IMR-90 (cell line): ENCODE measurements at regions not wholly inside any gene's neighbourhood (a gene's known extent, or its start where the extent isn't known, plus 50 kb on each side); places are given as distances from the start of the nearest gene placed in this dataset.

Experiments used
- ATAC-seq: fragments of 200-7000 bp; cut with Tn5 transposase; 2 replicates; pipeline ENCODE4 v1.9.1; 2020; ENCODE audit warnings: low read depth, mild to moderate bottlenecking, moderate library complexity
- BruUV-seq: library from RNA; stranded (reverse); fragments of 400-500 nt; replicated peaks from 2 replicates; lab custom pipeline; 2021; lab: Mats Ljungman, UMichigan
- CTCF ChIA-PET: fragments of 300-600 bp; formaldehyde crosslinking; extraction: SDS; loops from one replicate; lab custom pipeline; 2021; ENCODE audit warnings: antibody characterized with exemption; lab: Yijun Ruan, JAX
- POLR2A ChIA-PET: fragments of 300-600 bp; sonication (Branson Sonifier 250); formaldehyde crosslinking; loops from one replicate; lab custom pipeline; 2022; ENCODE audit warnings: antibody characterized with exemption; ENCODE audit not compliant: unreplicated experiment; lab: Charles Lee
- DNase-seq: peaks from one replicate; pipeline ENCODE4 v3.0.0; 2013
- H2AFZ ChIP-seq: replicated peaks from 2 replicates; pipeline ENCODE3; 2013; ENCODE audit warnings: low read length, mild to moderate bottlenecking; ENCODE audit not compliant: poor library complexity
- H2AK5ac ChIP-seq: 2 replicates; pipeline ENCODE4 v1.6.1; 2013; ENCODE audit warnings: low read depth, low read length, inconsistent platforms
- H2AK9ac ChIP-seq: replicated peaks from 2 replicates; pipeline ENCODE3; 2013; ENCODE audit warnings: mild to moderate bottlenecking, low read depth, low read length, moderate library complexity; ENCODE audit not compliant: poor library complexity
- H2BK120ac ChIP-seq: 2 replicates; pipeline ENCODE4 v1.6.1; 2013; ENCODE audit warnings: low read depth, low read length, inconsistent platforms
- H2BK15ac ChIP-seq: 3 replicates; pipeline ENCODE4 v1.6.1; 2013; ENCODE audit warnings: low read depth, low read length, inconsistent platforms
- H2BK20ac ChIP-seq: 2 replicates; pipeline ENCODE4 v1.6.1; 2013; ENCODE audit warnings: low read depth, mild to moderate bottlenecking, inconsistent platforms, low read length, moderate library complexity
- H2BK5ac ChIP-seq: 2 replicates; pipeline ENCODE4 v1.6.1; 2013; ENCODE audit warnings: mild to moderate bottlenecking, low read depth, low read length, inconsistent platforms; ENCODE audit not compliant: poor library complexity, severe bottlenecking
- H3K14ac ChIP-seq: replicated peaks from 2 replicates; pipeline ENCODE4 v1.6.1; 2013; ENCODE audit warnings: low read depth, low read length, inconsistent platforms
- H3K18ac ChIP-seq: 2 replicates; pipeline ENCODE4 v1.6.1; 2013; ENCODE audit warnings: low read depth, low read length, control low read depth
- H3K23ac ChIP-seq: 2 replicates; pipeline ENCODE4 v1.6.1; 2013; ENCODE audit warnings: low read depth, low read length, inconsistent platforms
- H3K27ac ChIP-seq: 2 replicates; pipeline ENCODE4 v1.5.1; 2013; ENCODE audit warnings: mild to moderate bottlenecking, control low read depth, low read length; ENCODE audit not compliant: insufficient read depth
- H3K27me3 ChIP-seq: 2 replicates; pipeline ENCODE4 v1.6.1; 2013; ENCODE audit warnings: low read length; ENCODE audit not compliant: control insufficient read depth, insufficient read depth
- H3K36me3 ChIP-seq: 2 replicates; pipeline ENCODE4 v1.6.1; 2013; ENCODE audit warnings: low read length, mixed read lengths; ENCODE audit not compliant: control insufficient read depth, insufficient read depth
- H3K4ac ChIP-seq: 2 replicates; pipeline ENCODE4 v1.6.1; 2013; ENCODE audit warnings: low read depth, low read length, inconsistent platforms
- H3K4me1 ChIP-seq: 2 replicates; pipeline ENCODE4 v1.6.1; 2013; ENCODE audit warnings: low read length, mixed read lengths; ENCODE audit not compliant: control insufficient read depth, insufficient read depth
- H3K4me2 ChIP-seq: 2 replicates; pipeline ENCODE4 v1.6.1; 2013; ENCODE audit warnings: low read depth, mild to moderate bottlenecking, control low read depth, low read length, moderate library complexity
- H3K4me3 ChIP-seq: 2 replicates; pipeline ENCODE4 v1.5.1; 2013; ENCODE audit warnings: low read depth, mild to moderate bottlenecking, control low read depth, low read length, moderate library complexity; ENCODE audit not compliant: insufficient read depth
- H3K56ac ChIP-seq: 2 replicates; pipeline ENCODE4 v1.6.1; 2013; ENCODE audit warnings: low read length, inconsistent platforms; ENCODE audit not compliant: insufficient read depth; ENCODE audit errors: extremely low read depth
- H3K79me1 ChIP-seq, 2 experiments: 2 replicates each; pipeline ENCODE4 v1.6.1; 2013; ENCODE audit warnings: low read length in 2 of 2, inconsistent platforms in 1 of 2, low read depth in 1 of 2
- H3K9ac ChIP-seq: 2 replicates; pipeline ENCODE4 v1.6.1; 2013; ENCODE audit warnings: low read depth, low read length, control low read depth
- H3K9me1 ChIP-seq: 2 replicates; pipeline ENCODE4 v1.6.1; 2013; ENCODE audit warnings: low read length, inconsistent platforms; ENCODE audit not compliant: insufficient read depth
- H3K9me3 ChIP-seq: 2 replicates; pipeline ENCODE4 v1.6.1; 2013; ENCODE audit warnings: low read length; ENCODE audit not compliant: control insufficient read depth, insufficient read depth
- H4K20me1 ChIP-seq: 2 replicates; pipeline ENCODE4 v1.6.1; 2013; ENCODE audit warnings: low read length, inconsistent platforms; ENCODE audit not compliant: insufficient read depth
- H4K5ac ChIP-seq: 2 replicates; pipeline ENCODE4 v1.6.1; 2013; ENCODE audit warnings: mild to moderate bottlenecking, low read depth, low read length, control low read depth
- H4K8ac ChIP-seq, 2 experiments: 2 replicates each; pipeline ENCODE4 v1.6.1; 2013; ENCODE audit warnings: low read depth in 2 of 2, low read length in 2 of 2, control low read depth in 1 of 2, inconsistent platforms in 1 of 2
- H4K91ac ChIP-seq: 2 replicates; pipeline ENCODE4 v1.6.1; 2013; ENCODE audit warnings: low read depth, low read length, inconsistent platforms; ENCODE audit not compliant: insufficient read depth
- MXI1 ChIP-seq: IDR thresholded peaks from 2 replicates; pipeline ENCODE4 v1.6.1; 2012; ENCODE audit warnings: low read depth, mild to moderate bottlenecking, low read length, moderate library complexity, borderline replicate concordance
- POLR2A ChIP-seq: IDR thresholded peaks from 2 replicates; pipeline ENCODE4 v1.6.1; 2012; ENCODE audit warnings: mild to moderate bottlenecking, low read depth, low read length
- WGBS, 2 experiments: methylation state at CpG; one replicate each; pipeline versions ENCODE4 v1.1.5 to v1.1.7; 2013; ENCODE audit warnings: missing lambda C conversion rate in 2 of 2; ENCODE audit not compliant: insufficient read length in 1 of 2; ENCODE audit errors: extremely low coverage in 2 of 2; 5-methylcytosine and 5-hydroxymethylcytosine counted together
- dilution Hi-C: fragments of 300-500 bp; cut with HindIII; formaldehyde crosslinking; loops from one replicate; pipeline ENCODE4 v1.14.3; 2018; ENCODE audit warnings: low sequenced_read_pairs; ENCODE audit not compliant: unreplicated experiment
- in situ Hi-C: fragments of 300-500 bp; cut with MboI; formaldehyde crosslinking; loops from 3 replicates; pipeline ENCODE4 v1.14.3; 2019; ENCODE audit warnings: low sequenced_read_pairs, inconsistent platforms, mixed read lengths
- intact Hi-C: fragments of 100-400 bp; cut with micrococcal nuclease; formaldehyde crosslinking; loops from 2 replicates; pipeline ENCODE4 v1.10.0; 2022
- TF ChIP-seq, protein P1 (sequence below): conservative IDR thresholded peaks from 2 replicates; pipeline ENCODE4 v1.5.1; 2012; ENCODE audit warnings: mild to moderate bottlenecking, low read depth, low read length, improper control_type of control experiment

DNA sequence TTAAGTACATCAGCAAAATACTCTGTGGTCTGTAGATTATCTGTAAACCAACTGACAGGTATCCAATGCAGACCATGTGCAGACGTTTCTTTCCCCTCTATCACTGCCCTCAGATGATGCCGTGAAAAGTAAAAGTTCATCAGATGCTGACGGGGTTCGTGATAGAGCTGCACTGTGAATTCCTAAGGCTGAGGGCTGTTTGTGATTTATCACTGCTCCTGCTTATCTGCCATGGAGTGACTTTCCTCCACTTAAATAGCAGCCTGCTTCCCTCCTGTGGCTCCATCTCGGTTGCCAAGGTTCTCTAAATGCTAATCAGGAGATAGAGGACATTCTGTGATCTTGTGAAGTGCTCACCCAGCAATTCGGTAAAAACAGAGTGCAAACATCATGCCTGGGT lies 89.3 kb upstream of the SRD5A3 start:
- intact Hi-C loops (no loop called here), in situ Hi-C loops (no loop called here), dilution Hi-C loops (no loop called here)
- Histone ChIP-seq H4K20me1 (no peaks in the 10 kb centered on the region), H2BK20ac (no peak overlapping the region), H4K91ac (no peak overlapping the region), H3K27me3 (0 out of 2 replicates have a peak, but pooled peaks cover 2% of the 10 kb centered on the region), H3K9me3 (no peaks in the 10 kb centered on the region), H4K5ac (no peak overlapping the region), H3K4ac (no peak overlapping the region), H2AFZ (peak overlapping the region; percentile 64), H4K8ac (no peak overlapping the region), H3K36me3 (no peaks in the 10 kb centered on the region), H2BK5ac (no peak overlapping the region), H3K9me1 (no peaks in the 10 kb centered on the region), H2AK5ac (no peak overlapping the region), H3K23ac (no peak overlapping the region), H3K4me2 (no peak overlapping the region), H2BK15ac (no peak overlapping the region), H3K79me1 (no peaks in the 10 kb centered on the region), H3K18ac (no peak overlapping the region), H3K4me1 (0 out of 2 replicates have a peak, but pooled peaks cover 2% of the 10 kb centered on the region), H3K9ac (no peak overlapping the region), H3K27ac (no peak overlapping the region), H3K4me3 (no peak overlapping the region), H2AK9ac (no peak overlapping the region), H3K14ac (no peak overlapping the region), H3K56ac (no peak overlapping the region), H2BK120ac (no peak overlapping the region)
- CTCF ChIA-PET: no interaction called here
- TF ChIP-seq POLR2A (no peak), MXI1 (no peak)
- TF ChIP-seq, protein P1, sequence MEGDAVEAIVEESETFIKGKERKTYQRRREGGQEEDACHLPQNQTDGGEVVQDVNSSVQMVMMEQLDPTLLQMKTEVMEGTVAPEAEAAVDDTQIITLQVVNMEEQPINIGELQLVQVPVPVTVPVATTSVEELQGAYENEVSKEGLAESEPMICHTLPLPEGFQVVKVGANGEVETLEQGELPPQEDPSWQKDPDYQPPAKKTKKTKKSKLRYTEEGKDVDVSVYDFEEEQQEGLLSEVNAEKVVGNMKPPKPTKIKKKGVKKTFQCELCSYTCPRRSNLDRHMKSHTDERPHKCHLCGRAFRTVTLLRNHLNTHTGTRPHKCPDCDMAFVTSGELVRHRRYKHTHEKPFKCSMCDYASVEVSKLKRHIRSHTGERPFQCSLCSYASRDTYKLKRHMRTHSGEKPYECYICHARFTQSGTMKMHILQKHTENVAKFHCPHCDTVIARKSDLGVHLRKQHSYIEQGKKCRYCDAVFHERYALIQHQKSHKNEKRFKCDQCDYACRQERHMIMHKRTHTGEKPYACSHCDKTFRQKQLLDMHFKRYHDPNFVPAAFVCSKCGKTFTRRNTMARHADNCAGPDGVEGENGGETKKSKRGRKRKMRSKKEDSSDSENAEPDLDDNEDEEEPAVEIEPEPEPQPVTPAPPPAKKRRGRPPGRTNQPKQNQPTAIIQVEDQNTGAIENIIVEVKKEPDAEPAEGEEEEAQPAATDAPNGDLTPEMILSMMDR: no peak
- POLR2A ChIA-PET: no interaction called here
- BruUV-seq: no TSS peak
- DNase-seq (no peak), ATAC-seq (no peak)
- no CpG with 5 or more reads among the region's 6 CpGs for WGBS, 2 experiments
